CD8-positive, alpha-beta memory T cell (primary cell): ENCODE measurements at regions not wholly inside any gene's neighbourhood (a gene's known extent, or its start where the extent isn't known, plus 50 kb on each side); places are given as distances from the start of the nearest gene placed in this dataset.

Source experiments
- CTCF ChIA-PET: fragments of 350-600 bp; sonication (Branson Sonifier 250); formaldehyde crosslinking; loops from one replicate; lab custom pipeline; 2021; ENCODE audit warnings: antibody characterized with exemption; lab: Charles Lee
- POLR2A ChIA-PET: fragments of 350-600 bp; sonication (Branson Sonifier 250); formaldehyde crosslinking; loops from one replicate; lab custom pipeline; 2021; ENCODE audit warnings: antibody characterized with exemption; lab: Charles Lee
- DNase-seq, 5 donors: peaks; one replicate each; pipeline versions ENCODE4 v3.0.0 to v3.0.0-alpha.2; 2020 to 2022; ENCODE audit warnings: mixed read lengths in 1 of 5
- H3K27ac ChIP-seq: one replicate; pipeline ENCODE4 v1.7.0; 2013; ENCODE audit warnings: low read depth, mild to moderate bottlenecking, low read length, moderate library complexity
- H3K27me3 ChIP-seq: 2 replicates; pipeline ENCODE4 v1.7.0; 2013; ENCODE audit warnings: low read length, mild to moderate bottlenecking; ENCODE audit not compliant: insufficient read depth, poor library complexity, severe bottlenecking
- H3K36me3 ChIP-seq: 2 replicates; pipeline ENCODE4 v1.7.0; 2013; ENCODE audit warnings: mild to moderate bottlenecking, low read length, moderate library complexity; ENCODE audit not compliant: insufficient read depth
- H3K4me1 ChIP-seq: 2 replicates; pipeline ENCODE4 v1.7.0; 2013; ENCODE audit warnings: mild to moderate bottlenecking, low read length, moderate library complexity; ENCODE audit not compliant: insufficient read depth
- H3K4me3 ChIP-seq: 2 replicates; pipeline ENCODE4 v1.7.0; 2013; ENCODE audit warnings: mild to moderate bottlenecking, low read length
- H3K9me3 ChIP-seq: 2 replicates; pipeline ENCODE4 v1.7.0; 2013; ENCODE audit warnings: mild to moderate bottlenecking, low read length
- H3K27ac Mint-ChIP-seq, 8 donors: one replicate each; pipeline ENCODE4 v1.8.0; 2020 to 2021; ENCODE audit warnings: mixed read lengths in 8 of 8, mild to moderate bottlenecking in 6 of 8, inconsistent platforms in 3 of 8, moderate library complexity in 3 of 8
- H3K27me3 Mint-ChIP-seq, 2 donors: one replicate each; pipeline ENCODE4 v1.8.0; 2020 to 2021; ENCODE audit warnings: mixed read lengths in 2 of 2, mild to moderate bottlenecking in 1 of 2, moderate library complexity in 1 of 2
- H3K36me3 Mint-ChIP-seq, 3 donors: one replicate each; pipeline ENCODE4 v1.8.0; 2020 to 2021; ENCODE audit warnings: mixed read lengths in 3 of 3, inconsistent platforms in 1 of 3, mild to moderate bottlenecking in 1 of 3
- H3K4me1 Mint-ChIP-seq, 3 donors: one replicate each; pipeline ENCODE4 v1.8.0; 2020 to 2021; ENCODE audit warnings: mixed read lengths in 3 of 3, inconsistent platforms in 1 of 3, mild to moderate bottlenecking in 1 of 3
- H3K4me3 Mint-ChIP-seq, 7 donors: one replicate each; pipeline ENCODE4 v1.8.0; 2020 to 2021; ENCODE audit warnings: mixed read lengths in 7 of 7, mild to moderate bottlenecking in 6 of 7, moderate library complexity in 4 of 7, inconsistent platforms in 2 of 7
- H3K9me3 Mint-ChIP-seq, 5 donors: one replicate each; pipeline ENCODE4 v1.8.0; 2020 to 2022; ENCODE audit warnings: mixed read lengths in 5 of 5, mild to moderate bottlenecking in 3 of 5, moderate library complexity in 2 of 5, inconsistent platforms in 1 of 5

DNA sequence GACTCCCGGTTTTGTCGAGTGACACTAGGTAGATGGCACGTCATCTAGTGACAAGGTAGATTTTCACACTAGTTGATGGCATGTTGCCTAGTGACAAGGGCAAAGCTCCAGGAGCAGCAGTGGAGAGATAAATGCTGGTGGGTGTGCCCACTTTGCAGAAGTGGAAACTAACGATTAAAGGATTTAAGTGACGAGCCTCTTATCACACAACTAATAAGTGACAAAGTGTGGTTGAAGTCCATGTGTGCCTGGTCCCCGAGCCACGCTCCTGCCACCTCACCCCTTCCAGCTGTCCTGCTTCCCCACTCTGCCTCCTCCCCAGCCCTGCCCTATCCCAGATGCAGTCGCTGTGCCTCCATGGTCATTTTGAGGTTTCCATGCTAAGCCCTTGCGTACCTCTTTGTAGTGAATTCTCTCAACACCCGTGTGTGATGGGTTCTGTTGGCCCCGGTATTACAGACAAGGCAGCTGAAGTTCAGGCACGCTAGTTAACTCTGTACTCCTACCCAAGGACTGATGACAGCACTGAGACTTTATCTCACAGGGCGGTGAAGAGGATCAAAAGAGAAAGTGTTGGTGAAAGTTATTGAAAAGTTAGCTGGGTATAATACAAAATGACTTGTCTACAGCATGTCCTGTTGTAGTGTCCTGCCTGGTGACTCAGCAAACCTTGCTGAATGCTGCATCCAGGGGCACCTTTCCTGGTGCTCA, 113.4 kb upstream of the GLI2 start:
- ChIA-PET POLR2A (no interaction called here), CTCF (no interaction called here)
- Histone ChIP-seq H3K27ac (no peak overlapping the region), H3K4me3 (no peak overlapping the region), H3K9me3 (no peaks in the 10 kb centered on the region), H3K27me3 (no peaks in the 10 kb centered on the region), H3K4me1 (no peaks in the 10 kb centered on the region), H3K36me3 (no peaks in the 10 kb centered on the region)
- Mint-ChIP-seq H3K27me3 (peaks cover 8 to 10% of the 10 kb centered on the region in 2 donors), H3K4me1 (no peaks in the 10 kb centered on the region), H3K9me3 (peaks cover 0 to 4% (median 0%) of the 10 kb centered on the region in 5 donors), H3K27ac (no peak overlapping the region), H3K4me3 (no peak overlapping the region), H3K36me3 (no peaks in the 10 kb centered on the region)
- no peak for DNase-seq

DNA sequence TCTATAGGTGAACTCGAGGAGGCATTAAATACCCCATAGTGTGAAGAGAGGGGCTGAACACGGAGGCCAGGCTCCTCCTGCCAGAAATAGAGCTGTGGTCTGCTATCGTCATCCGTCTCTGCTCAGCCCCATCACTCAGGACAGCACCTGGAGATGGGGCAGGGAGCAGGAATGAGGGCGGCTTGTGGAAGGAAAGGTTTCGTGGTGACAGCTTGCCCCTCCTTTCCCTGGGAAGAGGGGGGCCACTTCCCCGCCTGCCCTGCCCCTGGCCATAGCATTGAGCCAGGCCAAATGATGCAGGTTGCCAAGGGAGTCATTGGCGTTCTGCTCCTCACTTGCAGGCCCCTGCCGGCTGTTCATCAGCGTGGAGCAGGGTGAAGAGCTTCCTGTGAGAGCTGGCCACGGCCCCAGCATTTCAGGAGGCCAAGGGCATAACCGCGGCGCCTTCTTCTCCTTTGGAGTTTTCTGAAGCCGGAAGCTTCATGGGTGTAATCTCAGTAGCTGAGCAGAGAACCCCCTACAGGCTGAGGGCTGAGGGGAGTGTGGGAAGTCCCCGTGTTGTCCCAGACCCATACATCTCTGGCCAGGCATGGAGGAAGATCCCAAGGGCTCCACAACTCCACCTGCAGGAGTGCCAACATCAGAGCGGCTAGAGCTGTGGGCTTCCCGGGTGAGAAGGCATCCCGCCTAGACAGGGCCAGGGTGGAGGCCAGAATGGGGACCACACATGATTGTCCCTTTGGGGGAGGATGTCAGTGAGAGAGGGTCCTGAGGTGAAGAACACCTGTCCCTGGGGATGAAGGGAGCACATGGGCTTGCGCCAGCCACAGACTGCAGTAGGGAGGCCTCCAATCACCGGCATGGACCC, 112.5 kb upstream of the GLI2 start:
- no peak for DNase-seq
- no peak overlapping the region for H3K4me3 ChIP-seq
- H3K27me3 Mint-ChIP-seq, result peaks cover 9 to 13% of the 10 kb centered on the region in 2 donors
- H3K27me3 ChIP-seq, result no peaks in the 10 kb centered on the region
- no peaks in the 10 kb centered on the region for H3K36me3 Mint-ChIP-seq
- no peak overlapping the region for H3K27ac ChIP-seq
- H3K9me3 Mint-ChIP-seq, result peaks cover 0 to 4% (median 0%) of the 10 kb centered on the region in 5 donors
- H3K4me1 ChIP-seq, result no peaks in the 10 kb centered on the region
- H3K36me3 ChIP-seq, result no peaks in the 10 kb centered on the region
- ChIA-PET CTCF (no interaction called here), POLR2A (no interaction called here)
- H3K9me3 ChIP-seq, result no peaks in the 10 kb centered on the region
- no peak overlapping the region for H3K4me3 Mint-ChIP-seq
- no peaks in the 10 kb centered on the region for H3K4me1 Mint-ChIP-seq
- no peak overlapping the region for H3K27ac Mint-ChIP-seq

DNA sequence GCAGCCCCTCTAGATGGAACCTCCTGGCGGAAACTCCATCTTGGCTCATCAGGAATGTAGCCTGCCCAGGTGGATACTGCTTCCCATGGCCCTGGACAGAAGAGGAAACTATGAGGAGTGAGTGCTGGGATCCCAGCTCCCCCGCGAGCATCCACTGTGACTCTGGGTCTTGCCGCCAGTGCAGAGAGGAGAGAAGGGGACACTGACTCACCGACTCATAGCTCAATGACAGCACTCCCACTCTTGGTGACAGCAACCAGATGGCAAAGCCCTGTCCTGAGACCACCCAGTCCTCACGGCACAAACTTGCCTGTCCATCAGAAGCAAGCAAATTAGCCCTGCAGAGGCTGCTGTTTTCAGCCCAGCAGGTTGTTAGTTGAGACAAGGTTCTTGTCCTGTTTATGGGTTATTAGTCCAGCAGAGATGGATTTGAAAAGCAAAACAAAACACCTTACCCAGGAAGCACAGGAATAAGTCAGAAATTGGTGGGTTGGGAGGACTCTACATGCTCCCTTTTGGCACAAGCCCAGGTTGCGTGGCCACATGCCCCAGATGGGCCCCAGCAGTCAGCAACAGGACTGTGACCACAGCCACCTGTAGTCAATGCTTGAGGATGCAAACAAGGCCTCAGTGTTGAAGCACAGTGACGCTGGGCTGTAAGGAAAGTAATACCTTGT, 111.5 kb upstream of the GLI2 start:
- Histone ChIP-seq H3K4me3 (no peak overlapping the region), H3K27me3 (no peaks in the 10 kb centered on the region), H3K27ac (no peak overlapping the region), H3K36me3 (no peaks in the 10 kb centered on the region), H3K4me1 (no peaks in the 10 kb centered on the region), H3K9me3 (no peaks in the 10 kb centered on the region)
- Mint-ChIP-seq H3K9me3 (peaks cover 0 to 4% (median 0%) of the 10 kb centered on the region in 5 donors), H3K36me3 (no peaks in the 10 kb centered on the region), H3K27me3 (peaks cover 7 to 13% of the 10 kb centered on the region in 2 donors), H3K27ac (no peak overlapping the region), H3K4me1 (no peaks in the 10 kb centered on the region), H3K4me3 (no peak overlapping the region)
- POLR2A ChIA-PET, result no interaction called here
- no peak for DNase-seq
- CTCF ChIA-PET, result no interaction called here

DNA sequence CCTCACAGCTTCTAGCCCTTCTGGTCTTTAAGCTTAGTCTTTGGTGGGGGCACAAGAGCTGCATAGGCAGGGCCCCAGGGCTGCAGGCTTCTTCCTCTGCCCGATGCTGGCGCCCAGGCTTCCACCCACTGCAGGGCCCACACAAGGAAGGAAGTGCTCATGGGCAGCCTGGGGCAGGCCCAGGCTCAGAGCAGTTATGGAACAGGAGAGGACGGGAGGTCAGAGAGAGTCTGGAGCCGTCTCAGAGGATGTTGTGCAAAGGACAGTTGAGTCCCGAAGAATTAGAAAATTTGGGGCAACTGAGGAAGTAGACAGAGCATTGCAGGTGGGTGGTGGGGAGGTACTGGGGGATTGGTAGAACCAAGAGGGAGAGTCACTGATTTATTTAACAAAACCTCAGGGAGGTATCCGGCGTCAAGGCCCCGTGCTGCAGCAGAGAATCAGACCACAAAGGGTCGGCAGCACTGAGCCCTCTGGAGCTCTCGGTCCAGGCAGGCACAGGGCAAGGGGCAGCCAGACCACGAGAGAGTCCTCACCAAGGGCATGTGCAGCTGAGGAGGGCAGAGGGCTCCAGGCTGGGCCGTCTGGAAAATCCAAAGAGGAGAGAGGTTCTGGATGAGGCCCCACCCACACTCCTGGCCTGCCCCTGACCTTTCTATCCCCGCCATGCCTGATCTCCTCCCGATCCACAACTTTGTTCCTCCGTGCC, 110.8 kb upstream of the GLI2 start:
- ChIA-PET POLR2A (no interaction called here), CTCF (no interaction called here)

DNA sequence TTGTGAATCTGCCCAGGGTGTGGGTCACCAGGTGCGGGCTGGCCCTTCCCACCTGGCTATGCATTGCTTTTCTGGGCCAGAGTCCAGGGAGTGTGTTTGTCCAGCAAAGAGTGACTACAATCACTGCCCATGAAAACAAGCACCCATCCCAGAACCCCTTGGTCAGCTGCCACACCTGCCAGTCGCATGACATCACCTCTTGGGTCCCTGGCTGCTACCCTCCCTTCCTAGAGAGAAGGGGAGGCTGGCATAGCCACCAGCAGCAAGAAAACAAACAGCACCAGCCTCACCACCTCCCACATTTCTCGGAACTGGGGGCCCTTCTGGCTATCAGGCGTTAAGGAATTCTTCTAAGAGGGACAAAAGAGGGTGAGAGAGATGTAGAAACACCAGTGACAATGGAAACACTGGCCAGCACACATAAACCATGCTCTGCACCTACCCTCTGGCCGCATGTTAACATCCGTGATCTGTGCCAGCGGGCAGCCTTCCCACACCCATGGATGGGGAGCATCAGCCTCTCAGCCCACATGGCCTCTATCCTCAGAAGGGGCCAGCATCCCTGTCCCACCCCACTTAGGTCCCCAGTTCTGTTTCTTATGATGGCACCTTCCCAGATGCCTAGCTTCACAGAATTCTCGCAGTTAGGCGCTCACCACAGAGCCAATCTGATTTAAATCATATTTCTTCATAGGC, 109.7 kb upstream of the GLI2 start:
- H3K9me3 ChIP-seq, result no peaks in the 10 kb centered on the region
- Mint-ChIP-seq H3K27me3 (peaks cover 7 to 13% of the 10 kb centered on the region in 2 donors), H3K4me3 (no peak overlapping the region), H3K4me1 (no peaks in the 10 kb centered on the region), H3K27ac (no peak overlapping the region), H3K9me3 (peaks cover 0 to 4% (median 0%) of the 10 kb centered on the region in 5 donors), H3K36me3 (no peaks in the 10 kb centered on the region)
- ChIA-PET CTCF (no interaction called here), POLR2A (no interaction called here)
- no peaks in the 10 kb centered on the region for H3K36me3 ChIP-seq
- no peak overlapping the region for H3K27ac ChIP-seq
- no peaks in the 10 kb centered on the region for H3K4me1 ChIP-seq
- no peak overlapping the region for H3K4me3 ChIP-seq
- DNase-seq, result no peak
- H3K27me3 ChIP-seq, result no peaks in the 10 kb centered on the region

More for the DNA sequence above, 110.8 kb upstream of the GLI2 start:
- Histone ChIP-seq H3K9me3 (no peaks in the 10 kb centered on the region), H3K27me3 (no peaks in the 10 kb centered on the region), H3K36me3 (no peaks in the 10 kb centered on the region), H3K27ac (no peak overlapping the region), H3K4me3 (no peak overlapping the region), H3K4me1 (no peaks in the 10 kb centered on the region)
- H3K36me3 Mint-ChIP-seq, result no peaks in the 10 kb centered on the region
- peaks cover 0 to 4% (median 0%) of the 10 kb centered on the region in 5 donors for H3K9me3 Mint-ChIP-seq
- H3K4me1 Mint-ChIP-seq, result no peaks in the 10 kb centered on the region
- H3K4me3 Mint-ChIP-seq, result no peak overlapping the region
- H3K27ac Mint-ChIP-seq, result no peak overlapping the region
- peaks cover 7 to 13% of the 10 kb centered on the region in 2 donors for H3K27me3 Mint-ChIP-seq
- DNase-seq, result no peak

DNA sequence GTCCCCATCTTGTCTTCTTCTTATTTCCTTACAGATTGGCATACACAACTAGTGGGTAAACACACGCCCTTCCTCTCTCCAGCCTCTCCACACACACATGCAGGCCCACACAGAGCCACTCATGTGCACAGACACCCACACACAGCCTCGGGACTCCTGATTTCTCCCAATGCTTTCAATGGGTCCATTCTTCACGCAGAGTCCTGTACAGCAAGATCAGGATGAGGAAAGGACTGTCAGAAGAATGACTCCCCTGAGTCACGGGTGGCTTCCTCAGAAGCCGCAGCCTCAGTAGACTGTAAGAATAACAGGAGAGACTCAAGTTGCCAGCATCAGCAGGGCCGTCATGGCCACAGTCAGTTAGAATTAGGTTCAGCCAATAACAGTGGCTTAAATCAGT, 109.1 kb upstream of the GLI2 start:
- no peak for DNase-seq
- Mint-ChIP-seq H3K4me1 (no peaks in the 10 kb centered on the region), H3K9me3 (peaks cover 0 to 4% (median 0%) of the 10 kb centered on the region in 5 donors), H3K27ac (no peak overlapping the region), H3K27me3 (peaks cover 7 to 13% of the 10 kb centered on the region in 2 donors), H3K4me3 (no peak overlapping the region), H3K36me3 (no peaks in the 10 kb centered on the region)
- Histone ChIP-seq H3K27me3 (no peaks in the 10 kb centered on the region), H3K36me3 (no peaks in the 10 kb centered on the region), H3K27ac (no peak overlapping the region), H3K4me1 (no peaks in the 10 kb centered on the region), H3K9me3 (no peaks in the 10 kb centered on the region), H3K4me3 (no peak overlapping the region)
- ChIA-PET CTCF (no interaction called here), POLR2A (no interaction called here)

DNA sequence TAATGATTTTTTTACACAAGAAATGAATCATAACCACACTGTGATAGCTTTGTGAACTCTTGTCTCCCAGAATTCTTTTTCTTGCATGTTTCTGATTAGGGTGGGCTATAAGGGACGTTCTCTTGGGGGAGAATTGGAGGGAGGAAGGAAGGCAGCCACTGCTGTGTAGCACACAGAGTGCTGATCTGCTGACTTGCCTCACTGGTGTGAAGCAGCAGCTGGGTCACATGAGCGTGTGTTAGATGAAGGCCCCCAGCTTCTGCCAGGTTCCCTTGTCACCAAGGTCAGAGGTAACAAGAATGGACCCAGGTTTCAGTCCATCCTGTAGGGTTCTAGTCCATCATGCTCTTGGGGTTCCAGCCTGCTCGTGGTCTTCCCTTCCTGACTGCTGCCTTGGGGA, 107.4 kb upstream of the GLI2 start:
- ChIA-PET CTCF (no interaction called here), POLR2A (no interaction called here)
- Histone ChIP-seq H3K27ac (no peak overlapping the region), H3K27me3 (no peaks in the 10 kb centered on the region), H3K4me3 (no peak overlapping the region), H3K9me3 (no peaks in the 10 kb centered on the region), H3K4me1 (no peaks in the 10 kb centered on the region), H3K36me3 (no peaks in the 10 kb centered on the region)
- no peaks in the 10 kb centered on the region for H3K36me3 Mint-ChIP-seq
- DNase-seq, result no peak
- H3K9me3 Mint-ChIP-seq, result no peaks in the 10 kb centered on the region
- H3K27ac Mint-ChIP-seq, result no peak overlapping the region
- H3K4me1 Mint-ChIP-seq, result no peaks in the 10 kb centered on the region
- no peak overlapping the region for H3K4me3 Mint-ChIP-seq
- H3K27me3 Mint-ChIP-seq, result peaks cover 7 to 13% of the 10 kb centered on the region in 2 donors
